ENCODE measurements at regions not wholly inside any gene's neighbourhood (a gene's known extent, or its start where the extent isn't known, plus 50 kb on each side); places are given as distances from the start of the nearest gene placed in this dataset.

DNA sequence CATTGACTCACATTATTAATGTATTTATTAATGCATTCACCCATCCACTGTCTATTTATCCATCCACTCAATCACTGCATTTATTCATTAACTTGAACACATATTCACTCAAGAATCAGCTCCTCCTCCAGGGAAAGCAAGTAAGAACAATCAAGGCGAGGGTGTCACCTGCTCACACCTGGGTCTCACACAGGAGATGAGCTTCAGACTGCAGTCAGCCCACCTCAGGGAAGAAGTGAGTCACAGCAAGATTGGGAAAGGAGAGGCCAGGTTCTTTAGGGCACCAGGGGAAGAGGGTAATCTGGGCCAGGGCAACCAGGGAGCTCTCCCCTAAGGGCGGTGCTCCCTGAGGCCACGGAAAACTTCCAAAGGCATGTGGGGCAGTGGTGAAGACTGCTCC, 367.3 kb downstream of the BCL11B start:
- Mint-ChIP-seq H3K27ac (no peak overlapping the region), H3K36me3 (ENCODE audit: low read depth) (no peaks in the 10 kb centered on the region), H3K27me3 (no peaks in the 10 kb centered on the region), H3K4me3 (no peak overlapping the region), H3K9me3 (peaks cover 8% of the 10 kb centered on the region), H3K4me1 (no peaks in the 10 kb centered on the region)
- ATAC-seq (ENCODE audit: low read depth): no peak
- TF ChIP-seq, protein P1, sequence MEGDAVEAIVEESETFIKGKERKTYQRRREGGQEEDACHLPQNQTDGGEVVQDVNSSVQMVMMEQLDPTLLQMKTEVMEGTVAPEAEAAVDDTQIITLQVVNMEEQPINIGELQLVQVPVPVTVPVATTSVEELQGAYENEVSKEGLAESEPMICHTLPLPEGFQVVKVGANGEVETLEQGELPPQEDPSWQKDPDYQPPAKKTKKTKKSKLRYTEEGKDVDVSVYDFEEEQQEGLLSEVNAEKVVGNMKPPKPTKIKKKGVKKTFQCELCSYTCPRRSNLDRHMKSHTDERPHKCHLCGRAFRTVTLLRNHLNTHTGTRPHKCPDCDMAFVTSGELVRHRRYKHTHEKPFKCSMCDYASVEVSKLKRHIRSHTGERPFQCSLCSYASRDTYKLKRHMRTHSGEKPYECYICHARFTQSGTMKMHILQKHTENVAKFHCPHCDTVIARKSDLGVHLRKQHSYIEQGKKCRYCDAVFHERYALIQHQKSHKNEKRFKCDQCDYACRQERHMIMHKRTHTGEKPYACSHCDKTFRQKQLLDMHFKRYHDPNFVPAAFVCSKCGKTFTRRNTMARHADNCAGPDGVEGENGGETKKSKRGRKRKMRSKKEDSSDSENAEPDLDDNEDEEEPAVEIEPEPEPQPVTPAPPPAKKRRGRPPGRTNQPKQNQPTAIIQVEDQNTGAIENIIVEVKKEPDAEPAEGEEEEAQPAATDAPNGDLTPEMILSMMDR (IDR thresholded peaks at IDR 0.05): no peak
- intact Hi-C loops (cut with micrococcal nuclease): no loop called here
- ChIA-PET CTCF (no interaction called here), POLR2A (no interaction called here)
- no peak for DNase-seq

DNA sequence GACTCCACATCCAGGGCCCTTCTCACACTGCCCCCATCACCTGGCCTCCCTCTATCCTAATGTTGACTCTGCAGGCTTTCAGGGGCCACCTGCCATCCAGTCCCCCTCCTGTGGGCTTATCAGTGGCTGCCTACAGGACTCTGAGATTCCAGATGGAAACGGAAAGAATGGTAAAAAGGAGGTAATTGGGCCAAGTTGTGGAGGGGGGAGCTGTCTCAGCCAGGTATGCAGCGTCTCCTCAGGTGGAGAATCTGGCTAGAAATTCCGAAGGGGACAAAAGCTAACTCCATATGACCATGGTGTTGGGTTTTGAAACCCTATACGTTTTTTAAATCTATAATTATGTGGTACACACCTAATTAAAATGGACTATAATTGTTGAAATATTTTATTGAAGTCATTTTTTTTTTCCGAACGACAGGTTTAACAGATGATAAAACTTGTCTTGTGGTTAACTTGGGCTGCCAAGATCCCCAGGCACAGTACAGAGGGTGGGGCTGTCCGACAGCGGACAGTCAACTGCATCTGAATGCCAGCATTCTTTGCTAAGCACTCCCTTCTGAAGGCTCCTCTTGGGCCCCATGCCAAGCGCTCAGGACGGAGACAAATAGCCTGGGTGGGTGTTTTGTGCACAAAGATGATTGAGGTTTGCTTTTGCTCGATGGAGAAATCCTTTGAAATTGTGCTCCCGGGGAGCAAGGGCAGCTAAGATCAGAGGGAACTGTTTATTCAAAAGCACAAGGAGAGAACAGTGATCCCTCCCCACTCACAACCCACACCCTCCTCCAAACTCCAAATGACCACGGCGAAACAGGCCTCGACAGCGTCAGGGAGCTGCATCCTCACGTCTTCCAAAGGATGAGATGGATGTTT, 365.6 kb downstream of the BCL11B start:
- ATAC-seq (ENCODE audit: low read depth): no peak
- intact Hi-C loops (cut with micrococcal nuclease): no loop called here
- POLR2A ChIA-PET: no interaction called here
- CTCF ChIA-PET: no interaction called here
- H3K4me3 Mint-ChIP-seq: no peak overlapping the region
- no peak for DNase-seq
- H3K27me3 Mint-ChIP-seq: no peaks in the 10 kb centered on the region
- no peak overlapping the region for H3K27ac Mint-ChIP-seq
- TF ChIP-seq, protein P1 (IDR thresholded peaks at IDR 0.05): no peak
- no peaks in the 10 kb centered on the region for H3K4me1 Mint-ChIP-seq
- H3K9me3 Mint-ChIP-seq: peaks cover 6% of the 10 kb centered on the region
- no peaks in the 10 kb centered on the region for H3K36me3 Mint-ChIP-seq (ENCODE audit: low read depth)

DNA sequence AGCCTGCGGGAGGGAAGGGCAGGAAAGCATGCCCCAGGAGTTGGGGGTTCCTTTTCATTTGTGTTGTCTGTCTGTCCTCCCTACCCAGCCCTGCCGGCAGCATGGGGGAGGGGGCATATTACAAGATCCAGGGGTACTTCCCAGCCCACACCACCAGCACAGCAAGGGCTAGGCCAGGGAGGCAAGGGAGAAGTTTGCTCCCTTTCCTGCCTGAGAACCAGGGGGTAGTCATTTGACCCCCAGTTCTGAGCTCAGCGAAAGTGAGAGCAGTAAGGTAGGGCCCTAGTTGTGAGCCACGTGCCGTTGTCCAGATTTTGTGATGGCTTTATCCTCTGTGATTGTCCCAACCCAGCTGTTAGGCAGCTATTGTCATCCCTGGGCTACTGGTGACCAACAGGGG, 364.7 kb downstream of the BCL11B start:
- ChIA-PET POLR2A (no interaction called here), CTCF (no interaction called here)
- intact Hi-C loops (cut with micrococcal nuclease): no loop called here
- no peak overlapping the region for H3K4me3 Mint-ChIP-seq
- ATAC-seq (ENCODE audit: low read depth) (no peak), DNase-seq (no peak)
- no peaks in the 10 kb centered on the region for H3K4me1 Mint-ChIP-seq
- H3K36me3 Mint-ChIP-seq (ENCODE audit: low read depth): no peaks in the 10 kb centered on the region
- no peak overlapping the region for H3K27ac Mint-ChIP-seq
- peaks cover 6% of the 10 kb centered on the region for H3K9me3 Mint-ChIP-seq
- H3K27me3 Mint-ChIP-seq: no peaks in the 10 kb centered on the region
- TF ChIP-seq, protein P1 (IDR thresholded peaks at IDR 0.05): no peak

DNA sequence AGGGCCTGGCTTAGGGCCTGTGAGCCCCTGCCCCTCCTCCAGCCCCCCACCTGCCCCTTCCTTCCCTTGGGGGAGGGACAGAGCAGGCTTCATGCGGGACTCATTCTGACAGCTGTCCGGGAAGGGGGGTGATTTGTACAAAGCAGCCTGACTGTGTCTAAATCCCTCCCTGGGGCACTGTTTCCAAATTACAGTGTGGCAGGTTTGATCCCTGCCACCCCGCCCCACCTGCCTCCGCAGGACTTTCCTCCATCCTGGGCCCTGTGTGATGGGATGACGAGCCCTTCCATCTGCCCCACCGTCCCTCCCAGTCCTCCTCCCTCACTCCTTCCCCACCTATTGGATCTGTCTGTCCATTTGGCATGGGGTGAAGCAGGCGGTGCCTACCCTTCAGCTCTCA, 363.9 kb downstream of the BCL11B start:
- H3K27me3 Mint-ChIP-seq: no peaks in the 10 kb centered on the region

DNA sequence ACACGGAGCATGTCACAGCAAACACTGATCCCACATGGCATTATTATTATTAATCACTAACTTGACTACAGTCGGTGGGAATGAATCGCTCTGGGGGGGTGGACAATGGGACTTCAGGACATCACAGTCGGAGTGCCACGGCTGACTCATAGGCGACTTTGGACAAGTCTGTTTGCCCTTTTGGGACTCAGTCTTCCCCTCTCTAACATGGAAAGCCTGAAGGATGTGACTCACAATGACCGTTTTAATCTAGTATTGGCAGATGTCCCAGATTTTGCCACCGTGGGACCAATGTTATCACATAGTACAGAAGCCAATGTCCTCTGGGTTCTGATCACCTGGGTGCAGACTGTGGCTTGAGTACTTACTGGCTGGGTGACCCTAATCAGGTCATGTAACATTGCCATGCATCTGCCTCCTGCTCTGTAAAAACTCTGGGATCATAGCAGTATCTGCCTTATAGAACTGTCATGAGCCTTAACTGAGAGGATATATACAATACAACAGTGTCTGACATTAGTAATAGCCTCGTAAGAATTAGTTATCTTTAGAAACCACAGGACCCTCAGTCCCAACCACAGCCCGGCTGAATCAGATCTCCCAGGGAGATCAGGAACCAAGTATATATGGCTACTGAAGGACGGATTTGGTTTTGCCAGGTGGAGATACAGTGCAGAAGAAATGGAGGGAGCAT, 362.6 kb downstream of the BCL11B start:
- H3K4me3 Mint-ChIP-seq: no peak overlapping the region
- peaks cover 2% of the 10 kb centered on the region for H3K9me3 Mint-ChIP-seq
- intact Hi-C loops (cut with micrococcal nuclease): no loop called here

More for the DNA sequence above, 363.9 kb downstream of the BCL11B start:
- ATAC-seq (ENCODE audit: low read depth) (no peak), DNase-seq (no peak)
- Mint-ChIP-seq H3K9me3 (peaks cover 6% of the 10 kb centered on the region), H3K36me3 (ENCODE audit: low read depth) (no peaks in the 10 kb centered on the region), H3K4me3 (no peak overlapping the region), H3K4me1 (no peaks in the 10 kb centered on the region), H3K27ac (no peak overlapping the region)
- ChIA-PET CTCF (no interaction called here), POLR2A (no interaction called here)
- intact Hi-C loops (cut with micrococcal nuclease): no loop called here
- TF ChIP-seq, protein P1 (IDR thresholded peaks at IDR 0.05): no peak

More for the DNA sequence above, 362.6 kb downstream of the BCL11B start:
- DNase-seq (no peak), ATAC-seq (ENCODE audit: low read depth) (no peak)
- no peaks in the 10 kb centered on the region for H3K4me1 Mint-ChIP-seq
- no peak overlapping the region for H3K27ac Mint-ChIP-seq
- no peaks in the 10 kb centered on the region for H3K36me3 Mint-ChIP-seq (ENCODE audit: low read depth)
- ChIA-PET POLR2A (no interaction called here), CTCF (no interaction called here)
- H3K27me3 Mint-ChIP-seq: no peaks in the 10 kb centered on the region
- TF ChIP-seq, protein P1 (IDR thresholded peaks at IDR 0.05): no peak

Measured in activated B cell treated with CpG ODN at 0.5 μM for 24 hours (primary cell).